LHCN-M2 (cell line): ENCODE measurements at regions not wholly inside any gene's neighbourhood (a gene's known extent, or its start where the extent isn't known, plus 50 kb on each side); places are given as distances from the start of the nearest gene placed in this dataset.

ENCODE experiments used
- DNase-seq: peaks from one replicate; pipeline ENCODE4 v3.0.0-alpha.2; 2012; ENCODE audit warnings: low read depth

DNA sequence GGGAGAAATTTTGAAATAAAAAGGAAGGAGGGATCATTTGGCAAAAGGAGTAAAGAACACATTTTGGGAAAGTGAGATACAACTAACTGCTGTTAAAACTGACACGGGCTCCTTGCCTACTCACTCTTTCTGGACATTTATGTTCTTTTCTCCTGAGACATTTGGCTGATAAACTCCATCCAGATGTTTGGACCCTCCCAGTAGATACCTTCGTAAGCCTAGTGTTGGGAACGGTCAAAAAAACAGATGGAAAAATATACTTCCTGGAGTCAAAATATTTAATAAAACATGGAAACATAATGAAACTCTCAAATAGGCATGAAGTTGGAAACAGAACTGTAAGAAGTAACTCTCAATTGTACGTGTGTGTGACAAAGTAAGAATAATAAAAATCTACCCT, 360.1 kb upstream of the RIOK2 start:
- no peak for DNase-seq

DNA sequence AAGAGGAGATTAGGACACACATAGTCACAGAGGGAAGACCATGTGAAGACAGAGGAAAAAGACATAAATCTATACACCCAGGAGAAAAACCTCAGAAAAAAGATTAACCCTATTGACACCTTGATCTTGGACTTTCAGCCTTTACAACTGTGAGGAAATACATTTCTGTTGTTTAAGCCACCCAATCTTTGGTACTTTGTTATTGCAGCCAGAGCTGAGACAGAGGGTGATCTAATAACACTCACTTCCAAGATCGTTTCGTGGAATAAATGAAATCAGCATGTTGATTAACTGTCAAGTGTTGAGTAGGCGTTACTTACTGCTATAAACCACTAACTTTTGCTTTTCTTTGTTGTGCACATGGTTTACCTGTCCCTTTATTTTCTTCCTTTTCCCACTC, 361.2 kb upstream of the RIOK2 start:
- DNase-seq = no peak

DNA sequence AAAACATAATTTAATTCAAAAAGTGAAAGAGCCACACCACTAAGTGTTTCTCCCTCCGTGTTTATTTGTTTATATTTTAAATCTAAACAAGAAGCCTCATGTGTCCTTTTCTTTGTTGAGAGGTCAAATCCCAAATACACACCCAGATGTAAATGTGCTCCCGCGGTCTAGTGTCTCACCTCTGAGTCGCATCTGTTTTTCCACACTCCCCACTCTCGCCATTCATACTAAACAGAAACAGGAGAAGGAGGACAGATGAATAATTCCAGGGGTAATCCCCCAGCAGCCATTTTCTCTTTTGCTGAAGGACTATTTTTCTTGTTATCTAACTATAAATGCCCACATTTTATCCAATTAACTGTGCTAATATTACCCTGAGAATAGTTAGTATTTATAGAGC, 361.6 kb upstream of the RIOK2 start:
- peak; percentile 73 for DNase-seq

GRCh38 chr5:97545446-97545845, 362.4 kb upstream of the RIOK2 start:
- DNase-seq = no peak

DNA sequence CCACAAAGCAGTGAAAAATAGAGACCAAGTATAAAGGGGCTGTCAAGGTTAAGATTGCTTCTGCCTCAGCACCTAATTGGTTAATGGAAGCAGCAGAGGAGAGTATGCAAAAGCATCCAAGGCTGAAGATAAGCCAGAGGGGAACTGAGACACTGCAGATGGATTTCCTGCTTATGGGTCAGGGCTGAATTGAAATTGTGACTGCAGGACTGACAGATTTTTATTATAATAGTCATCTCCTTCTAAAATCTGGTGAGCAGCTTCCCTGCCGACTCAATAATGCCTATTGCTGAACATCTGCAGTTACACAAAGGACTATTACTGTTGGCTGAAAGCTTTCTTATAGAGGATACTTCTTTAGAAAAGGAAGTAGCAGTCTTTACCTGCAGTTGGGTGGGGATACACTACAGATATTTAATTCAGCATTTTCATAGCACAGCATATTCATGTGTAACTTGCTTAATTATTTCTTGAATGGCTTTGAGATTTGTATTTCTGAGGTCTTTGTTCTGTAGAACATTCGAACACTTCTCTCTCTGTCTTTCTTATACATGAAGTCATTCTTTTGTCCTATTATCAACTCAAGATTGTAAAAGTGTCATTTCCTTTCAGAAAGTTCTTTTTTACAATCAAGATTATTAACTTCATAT, 363.0 kb upstream of the RIOK2 start:
- no peak for DNase-seq

GRCh38 chr5:97547430-97547829, 364.4 kb upstream of the RIOK2 start:
- DNase-seq = no peak

GRCh38 chr5:97547999-97548738, 365.1 kb upstream of the RIOK2 start:
- DNase-seq = no peak

DNA sequence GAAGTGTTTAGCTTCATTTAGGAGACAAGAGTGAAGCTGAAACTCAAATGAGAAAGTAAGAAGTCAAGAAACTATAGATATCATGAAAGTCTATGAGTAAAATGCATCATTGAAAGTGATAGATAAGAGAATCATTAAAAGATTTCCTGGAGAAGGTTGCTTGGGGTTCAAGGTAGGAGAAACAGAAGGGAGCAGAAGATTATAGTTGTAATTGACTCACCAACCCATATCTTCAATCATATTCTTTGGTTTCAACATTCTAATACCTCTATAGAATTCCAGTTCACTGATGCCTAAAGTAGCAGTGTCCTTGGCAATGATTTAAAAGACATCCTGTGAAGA, 365.7 kb upstream of the RIOK2 start:
- no peak for DNase-seq

DNA sequence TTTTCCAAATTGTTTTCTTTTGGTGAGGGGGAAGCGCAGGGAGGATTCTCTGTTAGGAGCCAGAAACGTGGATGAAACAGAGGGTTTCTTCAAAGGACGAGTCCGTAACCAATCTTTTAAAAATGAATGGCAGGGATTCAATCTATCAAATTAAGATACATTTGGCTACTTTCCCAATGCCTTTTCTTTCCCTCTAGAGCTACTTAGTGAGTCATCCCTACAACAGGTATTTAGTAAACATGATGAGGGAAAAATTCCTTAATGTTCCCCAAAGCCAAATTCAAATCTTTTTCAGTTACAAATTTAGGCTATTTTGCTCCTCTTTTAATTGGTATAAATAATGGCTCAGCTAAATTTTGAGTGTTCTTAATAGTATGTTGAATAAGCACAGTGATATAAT, 366.4 kb upstream of the RIOK2 start:
- no peak for DNase-seq

GRCh38 chr5:97550164-97550563, 367.1 kb upstream of the RIOK2 start:
- DNase-seq = peak; percentile 88

- DNase-seq = no peak
Measured at GRCh38 chr5:97550818-97551217, 367.8 kb upstream of the RIOK2 start.

DNA sequence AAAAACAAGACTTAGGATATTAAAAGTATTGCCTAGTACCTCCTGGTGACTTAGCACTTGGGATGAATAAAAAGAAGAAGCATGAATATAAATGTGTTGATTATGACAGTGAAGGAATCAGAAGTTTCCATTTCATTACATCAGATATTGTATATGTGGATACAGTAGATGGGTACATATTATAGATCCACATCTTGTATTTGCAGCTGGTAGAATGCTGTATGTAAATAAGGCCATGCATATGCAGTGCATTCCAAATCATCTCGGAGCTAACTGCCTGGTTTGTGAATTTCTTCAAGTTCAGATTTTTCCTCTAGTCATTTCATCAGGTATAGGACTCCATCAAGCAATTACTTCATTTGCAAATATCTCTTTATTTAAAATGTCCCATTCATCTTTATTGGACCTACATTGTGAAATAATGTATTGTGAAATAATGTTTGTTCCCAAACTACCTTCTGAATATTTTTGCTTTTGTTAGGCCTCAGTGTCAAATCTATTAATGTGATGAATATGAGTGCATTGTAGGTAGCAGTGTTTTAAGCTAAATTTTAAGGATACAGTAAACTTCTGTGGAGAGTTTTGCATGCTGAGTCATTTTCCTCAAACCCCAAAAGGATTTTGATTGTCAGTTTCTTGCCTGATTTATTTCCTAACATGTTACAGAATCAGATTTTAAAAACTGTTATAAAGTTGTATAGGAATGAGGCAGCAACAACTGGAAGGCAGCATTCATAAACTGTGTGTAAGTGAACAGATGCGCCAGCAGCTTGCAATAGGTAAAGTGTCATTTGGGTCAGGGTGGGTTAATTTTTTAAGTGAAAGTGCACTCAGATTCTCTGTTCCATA, 370.8 kb upstream of the RIOK2 start:
- DNase-seq = peak; percentile 82

- DNase-seq = peak; percentile 88
Measured at GRCh38 chr5:97554977-97555643, 372.1 kb upstream of the RIOK2 start.

DNA sequence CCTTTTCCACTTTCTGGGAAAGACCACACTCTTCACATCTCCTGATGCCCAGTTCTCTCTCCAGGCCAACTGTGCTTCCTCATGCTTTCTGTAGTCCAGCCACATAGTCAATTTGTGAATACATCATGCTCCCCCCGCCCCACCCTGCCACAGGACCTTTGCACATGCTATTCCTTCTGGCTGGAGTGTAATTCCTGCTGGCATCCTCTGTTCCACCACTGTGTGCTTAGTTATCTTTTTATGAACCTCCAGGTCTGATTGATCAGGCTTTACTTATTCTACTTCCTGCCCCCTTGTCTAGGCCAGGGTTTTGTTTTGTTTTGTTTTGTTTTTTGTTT, 372.6 kb upstream of the RIOK2 start:
- no peak for DNase-seq

- DNase-seq = no peak
Measured at GRCh38 chr5:97559827-97560598, 377.0 kb upstream of the RIOK2 start.

- no peak for DNase-seq
Measured at GRCh38 chr5:97560599-97560993, 377.5 kb upstream of the RIOK2 start.

- DNase-seq = no peak
Measured at GRCh38 chr5:97563050-97563657, 380.1 kb upstream of the RIOK2 start.

DNA sequence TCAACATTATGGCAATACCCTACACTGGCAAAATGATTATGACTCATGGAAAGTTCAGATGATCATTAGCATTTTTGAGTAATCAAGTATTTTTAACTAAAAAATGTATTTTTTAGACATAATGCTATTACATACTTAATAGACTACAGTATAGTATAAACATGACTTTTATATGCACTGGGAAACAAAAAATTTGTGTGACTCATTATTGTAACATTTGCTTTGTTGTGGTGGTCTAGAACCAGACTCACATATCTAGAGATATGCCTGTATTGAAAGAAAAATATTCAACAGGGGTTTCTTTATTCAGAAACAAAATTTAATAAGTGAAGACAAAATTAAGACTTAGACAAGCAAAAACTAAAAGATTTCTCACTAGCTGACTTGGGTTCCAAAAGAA, 385.3 kb upstream of the RIOK2 start:
- peak; percentile 55 for DNase-seq

DNA sequence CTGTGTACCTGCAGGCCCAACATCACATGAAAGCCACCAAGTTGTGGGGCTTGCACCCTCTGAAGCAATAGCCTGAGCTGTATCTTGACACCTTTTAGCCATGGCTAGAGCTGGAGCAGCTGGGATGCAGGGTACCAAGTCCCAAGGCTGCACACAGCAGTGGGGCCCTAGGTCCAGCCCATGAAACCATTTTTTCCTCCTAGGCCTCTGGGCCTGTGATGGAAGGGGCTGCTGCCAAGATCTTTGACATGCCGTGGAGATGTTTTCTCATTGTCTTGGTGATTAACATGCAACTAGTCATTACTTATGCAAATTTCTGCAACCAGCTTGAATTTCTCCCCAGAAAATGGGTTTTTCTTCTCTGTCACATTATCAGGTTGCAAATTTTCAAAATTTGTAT, 387.2 kb upstream of the RIOK2 start:
- DNase-seq = no peak

DNA sequence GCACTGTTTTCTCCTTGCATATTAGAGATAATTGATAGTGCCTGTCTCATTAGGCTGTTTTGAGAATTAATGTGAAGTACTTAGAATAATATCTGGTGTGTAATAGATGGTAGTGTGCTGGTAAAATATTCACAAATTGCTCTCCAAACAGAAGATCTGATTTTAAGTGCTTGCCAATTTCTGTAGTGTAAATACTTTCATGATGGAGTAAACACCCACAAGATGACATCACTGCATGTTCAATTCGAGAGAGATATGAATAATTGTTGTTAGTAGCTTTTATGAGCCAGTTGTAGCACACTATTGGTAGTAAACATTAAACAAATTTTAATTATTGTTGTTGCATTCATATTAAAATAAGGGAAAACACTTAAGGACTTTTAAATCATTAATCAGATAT, 392.3 kb upstream of the RIOK2 start:
- DNase-seq = no peak

- DNase-seq = no peak
Measured at GRCh38 chr5:97576956-97577355, 393.9 kb upstream of the RIOK2 start.
